GM18873 (cell line): ENCODE measurements at regions not wholly inside any gene's neighbourhood (a gene's known extent, or its start where the extent isn't known, plus 50 kb on each side); places are given as distances from the start of the nearest gene placed in this dataset.
A peak's percentile ranks its signal among the peaks of the same experiment; 100 is the strongest.
"Not testable (repeated sequence)": the region's sequence is repeated elsewhere in the genome, so short reads cannot be mapped to it uniquely, and the experiment has no call there.

Experiments
- ATAC-seq: cut with Tn5 transposase; IDR thresholded peaks from one replicate; pipeline ENCODE4 v1.9.1; 2021; ENCODE audit warnings: mild to moderate bottlenecking, moderate library complexity, moderate number of reproducible peaks; ENCODE audit not compliant: unreplicated experiment, low FRiP score

DNA sequence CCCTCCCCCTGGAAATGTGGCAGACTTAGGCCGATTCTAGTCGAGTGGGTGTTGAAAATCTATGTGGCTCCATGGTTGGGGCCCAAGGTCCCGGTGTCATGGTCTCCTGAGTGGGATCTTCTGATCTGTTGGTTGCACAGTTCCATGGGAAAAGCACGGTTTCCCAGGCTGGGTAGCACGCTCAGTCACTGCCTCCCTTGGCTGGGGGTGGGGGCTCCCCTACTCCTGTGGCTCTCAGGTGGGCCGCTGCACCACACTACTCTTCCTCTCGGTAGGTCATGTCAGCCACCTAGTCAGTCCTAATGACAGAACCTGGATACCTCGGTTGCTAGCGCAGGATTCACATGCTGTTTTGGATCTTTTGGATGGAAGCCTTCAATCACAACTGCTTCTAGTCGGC lies 247.0 kb downstream of the SPRY2 start:
- ATAC-seq: no peak

DNA sequence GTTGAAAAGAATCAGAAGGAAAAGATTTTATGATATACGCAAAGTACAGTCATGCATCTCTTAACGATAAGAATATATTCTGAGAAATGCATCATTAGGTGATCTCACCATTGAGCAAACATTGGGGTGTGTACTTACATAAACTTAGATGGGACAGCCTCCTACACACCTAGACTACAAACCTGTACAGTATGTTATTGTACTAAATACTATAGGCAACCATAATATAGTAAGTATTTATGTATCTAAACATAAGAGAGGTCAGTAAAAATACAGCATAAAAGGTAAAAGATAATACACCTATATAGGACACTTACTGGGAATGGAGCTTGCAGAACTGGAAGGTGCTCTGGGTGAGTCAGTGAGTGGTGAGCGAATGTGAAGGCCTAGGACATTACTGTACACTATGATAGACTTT lies 254.6 kb downstream of the SPRY2 start:
- no peak for ATAC-seq

DNA sequence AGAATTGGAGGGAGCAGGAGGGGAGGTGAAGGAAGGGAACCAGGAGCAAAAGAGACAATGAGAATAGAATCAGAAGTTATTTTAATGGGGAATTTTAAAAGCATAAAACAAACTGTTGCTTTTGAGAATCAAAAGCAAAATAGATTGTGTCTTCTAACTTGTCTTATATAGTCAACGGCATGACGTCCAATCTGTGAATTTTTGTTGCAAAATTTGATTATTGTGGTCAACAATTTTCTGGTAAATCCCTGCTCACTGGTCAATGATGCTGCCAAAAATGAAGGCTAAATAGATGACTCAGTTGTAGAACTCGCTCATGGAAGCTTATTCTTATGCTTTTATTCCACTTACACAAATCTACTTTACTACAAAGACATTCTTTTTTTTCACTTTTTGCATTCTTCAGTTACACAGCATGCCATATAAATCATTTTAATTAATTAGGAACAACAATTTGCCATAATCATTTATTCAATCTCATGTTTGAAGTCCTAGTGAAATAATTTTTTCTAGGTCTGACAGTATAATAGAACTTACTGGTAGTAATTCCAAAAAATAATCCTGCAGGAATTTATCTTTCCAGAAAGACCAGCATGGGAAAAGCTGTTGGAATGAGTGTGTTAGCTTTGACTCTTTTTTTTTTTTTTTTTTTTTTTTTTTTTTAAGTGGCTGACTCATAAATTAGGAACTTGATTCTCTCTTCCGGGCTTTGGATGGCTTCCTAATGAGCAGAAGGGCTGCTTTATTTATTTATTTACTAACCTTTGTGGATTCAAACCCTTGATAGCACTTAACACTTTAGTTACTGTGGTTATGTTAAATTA lies 256.9 kb downstream of the SPRY2 start:
- no peak for ATAC-seq

DNA sequence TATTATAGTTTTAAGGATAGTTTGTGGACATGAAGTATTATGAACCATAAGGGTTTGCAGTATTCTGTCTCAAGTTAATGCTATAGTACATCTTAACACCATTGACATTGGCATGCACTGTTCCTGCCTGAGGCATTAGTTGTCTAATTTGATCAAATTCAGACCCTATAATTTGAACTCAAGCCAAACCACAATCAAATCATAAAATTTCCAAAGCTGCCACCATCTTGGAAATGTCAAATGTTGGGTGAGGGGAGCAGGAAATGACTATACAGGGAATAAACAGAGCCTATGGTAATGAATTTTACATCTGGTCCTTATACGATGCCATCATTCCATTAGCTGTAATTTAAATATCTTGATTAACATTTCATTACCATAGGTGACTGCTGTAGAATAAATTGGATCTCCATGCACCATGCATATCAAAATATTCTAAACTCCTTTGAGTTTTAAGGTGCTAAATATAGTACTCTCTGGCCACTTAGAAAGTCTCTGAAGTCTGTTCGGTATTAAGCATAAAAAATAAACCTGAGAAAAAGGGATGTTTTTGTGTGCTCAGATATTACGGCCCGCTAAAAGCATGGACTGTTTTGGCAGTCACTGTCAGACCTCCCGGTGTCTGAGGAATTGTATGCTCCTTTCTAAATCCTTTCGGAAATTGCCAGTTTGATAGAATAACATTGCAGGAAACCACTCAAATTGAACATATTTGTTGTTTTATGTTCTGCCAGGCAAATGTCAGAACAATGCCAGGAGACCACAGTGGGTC lies 257.7 kb downstream of the SPRY2 start:
- no peak for ATAC-seq

DNA sequence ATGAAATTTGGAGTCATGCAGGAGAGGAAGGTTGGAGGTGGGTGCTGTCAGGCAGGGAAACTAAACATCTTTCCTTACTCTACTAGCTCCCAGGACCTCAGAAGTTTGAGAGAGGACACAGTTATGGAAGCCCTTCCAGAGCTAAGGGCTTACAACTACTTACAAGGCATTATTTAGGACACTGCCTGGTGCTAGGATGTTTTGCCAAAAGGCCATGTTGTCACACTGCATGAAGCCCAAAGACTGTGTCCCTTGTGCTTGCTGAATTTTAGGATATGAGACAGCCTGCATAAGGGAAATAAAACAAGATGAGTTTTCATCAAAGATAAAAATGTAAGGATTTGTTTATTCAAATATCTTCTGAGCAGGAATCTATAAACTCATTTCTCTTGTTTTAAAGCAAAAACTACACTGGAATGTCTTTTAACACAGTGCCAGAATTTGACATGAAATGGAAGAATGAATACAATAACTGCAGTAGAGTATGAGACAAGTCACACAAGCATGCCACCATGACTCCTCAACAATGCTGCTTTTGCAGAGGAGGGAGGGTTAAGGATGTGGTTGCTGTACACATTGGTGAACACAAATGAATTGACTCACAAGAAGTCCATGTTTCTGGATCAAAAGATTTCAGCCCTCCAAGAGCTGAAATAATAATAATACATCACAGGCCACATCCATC lies 258.4 kb downstream of the SPRY2 start:
- no peak for ATAC-seq

DNA sequence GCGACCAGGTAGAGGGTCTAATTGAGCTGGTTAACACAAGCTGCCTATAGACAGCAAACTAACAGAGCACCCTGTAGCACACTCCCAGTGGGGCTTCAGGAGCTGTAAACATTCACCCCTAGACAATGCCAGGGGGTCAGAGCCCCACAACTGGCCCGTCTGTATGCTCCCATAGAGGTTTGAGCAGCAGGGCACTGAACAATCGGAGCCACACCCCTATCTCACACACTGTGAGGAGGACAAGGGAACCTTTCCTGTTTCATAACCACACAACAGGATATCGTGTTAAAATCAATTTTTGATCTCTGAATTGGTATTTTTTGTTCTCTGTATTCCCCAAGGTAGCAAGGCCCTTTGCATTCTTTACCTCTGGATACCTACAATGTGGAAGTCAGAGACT lies 266.1 kb downstream of the SPRY2 start:
- no peak for ATAC-seq

DNA sequence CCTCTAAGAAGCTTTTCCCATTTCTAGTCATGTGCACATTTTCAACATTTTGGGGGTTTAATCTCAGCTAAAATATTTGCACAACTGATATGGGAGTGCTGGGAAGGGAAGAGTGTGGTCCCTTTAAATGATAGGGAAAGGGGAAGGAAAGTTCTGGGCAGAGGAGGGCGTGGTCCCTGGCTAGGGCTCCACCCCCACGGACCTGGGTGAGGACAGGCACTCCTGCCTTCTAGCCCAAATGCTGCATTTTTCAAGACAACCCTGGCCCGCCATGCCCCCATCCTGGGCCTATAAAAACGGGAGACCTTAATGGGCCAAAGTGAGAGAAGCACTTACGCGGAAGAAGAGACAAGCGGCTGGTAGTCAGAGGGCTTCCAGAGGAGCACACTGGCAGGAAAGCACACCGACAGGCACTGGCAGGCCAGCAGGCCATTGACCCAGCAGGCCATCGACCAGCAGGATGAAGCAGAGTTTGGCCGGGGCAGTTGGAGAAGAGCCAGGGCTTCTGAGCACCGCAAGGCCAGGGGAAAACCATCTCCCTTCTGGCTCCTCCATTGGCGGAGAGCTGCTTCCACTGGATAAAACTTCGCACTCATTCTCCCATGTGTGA lies 266.7 kb downstream of the SPRY2 start:
- ATAC-seq: no peak

DNA sequence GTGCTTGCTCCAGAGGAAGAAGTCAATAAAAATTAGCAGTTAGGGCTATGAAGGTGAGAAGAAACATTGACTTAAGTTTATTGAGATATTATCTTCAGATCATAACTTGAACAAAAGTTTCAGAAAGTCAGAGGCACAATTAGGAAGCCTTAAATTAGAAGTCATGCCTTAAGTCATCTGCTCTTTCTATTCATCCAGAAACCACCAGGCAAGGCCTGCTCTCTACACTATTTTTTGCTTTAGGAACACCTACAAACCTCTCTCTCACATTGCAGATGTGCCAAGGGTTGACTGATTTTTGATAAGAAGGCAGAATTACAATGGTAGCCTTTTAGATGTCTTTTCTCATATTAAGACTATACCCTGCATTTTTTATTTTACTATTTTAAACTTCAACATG lies 268.7 kb downstream of the SPRY2 start:
- ATAC-seq: no peak

DNA sequence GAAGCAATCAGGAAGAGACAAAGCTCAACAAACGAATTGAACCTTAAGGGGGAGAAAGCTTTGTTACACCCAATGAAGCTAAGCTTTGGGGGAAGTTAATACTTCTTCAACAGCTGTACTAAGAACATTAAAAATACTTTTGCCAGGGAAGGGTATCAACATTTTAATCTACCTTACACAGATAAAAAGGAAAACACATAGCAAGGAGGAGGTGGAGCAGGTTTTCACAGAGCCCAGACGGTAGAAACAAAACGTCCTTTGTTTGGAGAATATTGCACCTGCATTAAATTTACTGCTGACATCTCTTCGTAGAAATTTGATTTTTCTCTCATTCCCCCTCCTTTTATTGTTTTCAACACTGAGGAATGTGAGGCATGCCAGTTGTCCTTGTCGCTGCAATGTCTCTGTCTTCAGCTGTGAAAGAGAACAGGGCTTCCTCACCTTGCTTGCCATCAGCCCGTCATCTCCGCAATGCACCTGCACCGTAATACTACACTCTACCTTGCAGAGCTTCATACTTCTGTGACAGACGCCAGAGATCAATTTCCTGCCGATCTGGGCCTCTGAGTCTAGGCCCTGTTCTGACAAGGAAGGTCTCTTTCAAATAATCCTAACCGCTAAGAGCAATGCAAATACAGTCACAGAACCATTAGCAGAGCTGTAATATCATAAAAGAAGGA lies 270.8 kb downstream of the SPRY2 start:
- ATAC-seq: no peak

DNA sequence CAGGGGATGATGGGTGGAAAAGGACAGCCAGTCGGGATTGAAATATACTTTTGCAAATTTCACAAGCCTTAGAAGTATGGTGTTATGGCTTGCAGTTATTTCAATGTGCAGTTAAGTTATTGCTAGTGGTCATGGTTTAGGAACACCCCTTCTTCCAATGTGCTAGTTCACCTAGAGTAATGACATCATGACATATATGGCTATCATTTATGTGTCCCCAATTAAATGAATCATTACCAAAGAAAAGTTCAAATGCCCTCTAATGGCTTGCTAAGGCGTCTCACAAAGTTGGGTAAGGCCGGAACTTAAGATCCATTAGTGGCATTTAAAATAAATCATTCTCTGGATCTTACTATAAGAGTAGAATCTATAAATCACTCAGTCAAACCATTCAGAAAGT lies 271.6 kb downstream of the SPRY2 start:
- no peak for ATAC-seq

DNA sequence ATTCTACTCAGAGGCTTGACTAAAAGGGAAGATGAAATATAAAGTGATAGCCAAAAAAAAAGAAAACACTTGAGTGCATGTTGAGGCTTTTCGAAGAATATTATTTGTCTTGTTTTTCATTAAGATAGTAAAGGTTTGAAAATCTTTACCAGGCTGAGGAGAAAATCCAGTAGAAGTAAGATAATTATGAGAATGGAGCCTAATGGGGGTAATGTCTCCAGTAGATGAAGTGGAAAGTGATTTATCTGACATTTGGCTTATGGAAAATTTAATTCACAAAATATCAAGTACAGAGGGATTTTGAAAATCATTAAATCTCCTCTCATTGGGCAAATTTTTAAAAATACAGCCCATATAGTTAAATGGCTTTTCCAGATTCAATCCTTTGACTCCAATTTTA lies 274.9 kb downstream of the SPRY2 start:
- no peak for ATAC-seq

DNA sequence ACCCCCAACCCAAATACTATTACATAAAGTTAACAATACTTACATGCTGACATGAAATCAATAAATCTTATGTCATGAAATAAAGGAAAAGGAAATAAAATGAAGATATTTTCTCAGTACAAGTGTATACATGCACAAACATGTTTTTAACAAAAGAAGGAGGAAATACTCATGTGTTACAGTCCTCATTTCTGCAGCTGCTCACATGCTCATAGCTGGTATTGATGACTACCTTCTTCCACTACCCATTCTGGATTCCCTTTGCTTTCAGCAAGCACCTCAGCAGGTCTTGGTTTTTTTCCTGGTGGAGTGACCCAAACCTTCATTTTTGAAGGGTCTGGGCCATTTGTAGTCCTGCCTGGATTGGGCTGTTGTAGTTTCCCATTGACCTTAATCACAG lies 278.5 kb downstream of the SPRY2 start:
- ATAC-seq: not testable (repeated sequence)

DNA sequence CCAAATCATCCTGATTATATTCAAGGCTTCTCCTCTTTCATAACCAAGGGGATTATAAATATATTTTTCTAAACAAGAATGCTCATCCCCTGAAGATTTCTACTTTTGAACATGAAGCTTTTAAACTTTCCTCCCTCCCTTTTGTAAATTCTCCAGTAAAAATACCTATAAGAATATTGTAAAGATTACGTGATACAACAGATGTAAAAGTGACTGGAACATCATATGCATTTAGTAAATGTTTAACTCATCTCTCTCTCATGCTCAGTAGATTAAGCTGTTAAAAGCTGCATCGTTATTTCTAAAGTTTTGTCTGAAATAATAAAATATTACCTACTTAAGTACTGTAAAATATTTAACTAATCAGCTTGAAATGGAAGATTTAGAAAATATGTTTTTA lies 281.1 kb downstream of the SPRY2 start:
- no peak for ATAC-seq

DNA sequence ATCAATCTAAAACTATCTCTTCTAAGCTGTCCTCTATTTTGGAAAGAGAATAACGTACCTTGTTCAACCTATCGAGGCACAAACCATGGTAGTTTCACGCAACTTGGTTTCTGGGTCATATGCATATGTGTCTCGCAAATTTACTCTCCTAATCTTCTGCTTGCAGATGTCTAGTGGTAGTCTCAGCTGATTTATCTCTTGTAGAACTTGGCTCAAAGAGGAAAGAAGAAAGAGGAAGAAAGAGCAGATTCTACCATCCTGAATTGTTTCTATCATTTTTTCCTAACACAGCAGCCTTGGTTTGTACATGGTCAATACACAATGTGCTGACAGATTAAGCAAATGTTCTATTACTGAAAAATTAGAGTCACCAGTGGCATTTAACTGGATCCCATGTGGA lies 282.3 kb downstream of the SPRY2 start:
- no peak for ATAC-seq

DNA sequence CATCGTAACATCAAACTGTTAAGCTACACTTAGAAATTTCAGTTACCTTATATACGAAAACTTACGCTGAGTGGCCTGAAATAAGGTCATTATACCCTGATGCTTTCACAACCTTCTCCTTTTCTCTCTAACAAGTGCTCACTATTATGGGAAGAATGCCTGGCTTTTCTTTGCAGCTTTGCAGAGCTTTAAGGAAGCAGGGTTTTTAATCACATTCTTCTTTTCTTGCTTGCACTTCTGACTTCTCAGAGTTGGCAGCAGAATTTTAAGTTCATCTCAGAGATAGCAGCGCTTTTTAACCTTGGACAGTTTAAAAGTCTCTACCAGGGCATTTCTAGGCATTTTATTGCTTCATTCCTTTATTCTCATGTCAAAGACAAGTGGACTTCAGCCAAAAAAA lies 285.1 kb downstream of the SPRY2 start:
- no peak for ATAC-seq

DNA sequence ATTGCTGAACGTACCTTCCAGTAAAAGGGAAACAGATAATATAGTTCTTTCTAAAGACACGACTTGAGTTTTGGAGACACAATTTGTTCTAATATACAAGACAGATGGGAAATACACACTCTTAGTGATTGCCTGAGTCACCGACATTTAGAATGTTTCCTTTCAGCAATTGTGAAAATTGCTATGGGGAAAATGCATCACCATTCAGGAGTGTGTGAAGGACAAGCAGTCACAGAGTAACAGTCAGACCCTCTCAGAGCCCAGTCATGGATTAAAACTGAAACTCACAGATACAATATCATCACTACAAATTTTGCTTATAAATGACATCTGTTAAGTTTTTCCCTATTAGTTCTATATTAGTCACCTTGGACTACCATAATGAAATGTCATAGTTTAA lies 286.1 kb downstream of the SPRY2 start:
- no peak for ATAC-seq

DNA sequence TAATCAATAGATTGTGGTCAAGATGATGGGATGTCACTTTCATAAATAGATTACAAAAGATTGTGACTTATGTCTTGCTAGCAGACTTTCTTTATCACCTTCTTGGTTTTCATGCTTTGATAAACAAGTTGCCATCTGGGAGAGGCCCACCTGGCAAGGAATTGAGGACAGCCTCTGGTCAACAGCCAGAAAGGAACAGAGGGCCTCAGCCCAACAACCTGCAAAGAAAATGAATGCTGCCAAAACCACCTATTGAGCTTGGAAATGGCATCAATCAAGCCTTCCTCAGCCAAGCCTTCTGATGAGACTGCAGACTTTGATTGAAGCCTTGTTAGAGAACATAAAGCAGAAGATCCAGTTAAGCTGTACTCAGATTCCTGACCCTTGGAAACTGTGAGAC lies 288.6 kb downstream of the SPRY2 start:
- ATAC-seq: no peak

DNA sequence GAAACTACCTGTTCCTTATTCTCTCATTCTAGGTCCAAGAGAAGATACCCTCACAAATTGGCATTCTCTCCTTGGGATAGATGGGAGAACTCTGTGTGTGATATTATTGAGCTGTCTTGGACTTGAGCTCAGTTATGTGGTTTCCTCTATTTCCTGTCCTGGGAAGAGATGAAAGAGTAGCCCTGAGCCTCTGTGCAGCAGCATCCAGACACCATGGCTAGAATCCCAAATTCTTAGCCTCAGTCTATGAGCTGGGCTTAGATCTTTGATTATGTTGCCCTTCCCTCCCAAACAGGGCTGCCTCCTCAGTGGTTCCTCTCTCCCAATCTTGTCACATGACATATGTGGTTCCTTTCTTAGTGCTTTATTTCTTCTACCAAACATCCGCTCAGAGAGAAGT lies 290.7 kb downstream of the SPRY2 start:
- ATAC-seq: no peak

DNA sequence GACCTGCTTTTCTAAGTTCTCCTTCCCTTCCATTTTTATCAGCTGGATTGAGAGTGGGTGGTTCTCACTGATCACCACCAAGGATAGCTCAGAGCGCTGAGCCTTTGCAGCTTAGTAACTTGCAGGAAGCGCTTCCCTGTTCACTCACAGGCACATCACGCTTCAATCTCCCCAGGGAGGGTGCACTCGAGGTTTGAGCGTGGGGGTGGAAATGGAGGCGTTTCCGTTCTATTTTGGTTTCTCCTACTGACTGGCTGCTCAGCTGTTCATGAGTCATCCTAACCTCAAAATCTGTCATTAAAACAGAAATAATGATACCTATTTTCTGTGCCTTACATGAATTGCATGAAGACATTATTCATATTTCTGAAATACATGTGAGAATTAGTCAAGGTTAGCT lies 292.1 kb downstream of the SPRY2 start:
- ATAC-seq: peak; percentile 97

DNA sequence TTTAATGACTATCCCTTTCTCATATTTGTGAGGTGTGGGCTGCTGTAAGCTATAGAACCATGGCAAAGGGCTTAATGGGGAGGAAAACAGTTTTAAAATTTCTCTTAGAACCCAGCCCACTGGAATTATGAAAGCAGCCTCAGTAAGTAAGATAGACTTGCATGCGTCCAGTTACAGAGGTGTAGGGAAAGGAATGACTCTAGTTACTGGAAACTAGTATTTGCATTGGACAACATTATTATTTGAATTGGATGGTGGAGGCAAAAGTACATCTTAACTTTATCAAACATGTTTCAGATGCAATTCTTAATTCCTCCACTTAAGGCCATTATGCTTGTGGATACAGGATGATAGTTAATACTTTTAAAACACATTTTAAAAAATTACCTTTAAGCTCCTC lies 292.9 kb downstream of the SPRY2 start:
- no peak for ATAC-seq
